Gastroesophageal sphincter (tissue), 3 donors: ENCODE measurements at regions not wholly inside any gene's neighbourhood (a gene's known extent, or its start where the extent isn't known, plus 50 kb on each side); places are given as distances from the start of the nearest gene placed in this dataset.

Source experiments
- EP300 ChIP-seq: sonication (generic); formaldehyde crosslinking; IDR thresholded peaks from one replicate; pipeline ENCODE4 v1.6.1; 2017; ENCODE audit warnings: antibody characterized with exemption, mild to moderate bottlenecking
- POLR2A ChIP-seq, 2 donors: fragments of 450-650 bp; IDR thresholded peaks; one replicate each; pipeline ENCODE4 v1.6.1; 2017; ENCODE audit warnings: antibody characterized with exemption in 2 of 2, mild to moderate bottlenecking in 2 of 2, moderate library complexity in 1 of 2
- TF ChIP-seq, protein P1 (sequence below), 4 experiments: fragments of 200-600 bp in 2 of 4; fragments of 450-650 bp in 2 of 4; sonication (generic) in 1 of 4; IDR thresholded peaks; one replicate each; pipeline ENCODE4 v1.5.1; 2017 to 2019; ENCODE audit warnings: antibody characterized with exemption in 4 of 4, mild to moderate bottlenecking in 2 of 4, moderate library complexity in 2 of 4

DNA sequence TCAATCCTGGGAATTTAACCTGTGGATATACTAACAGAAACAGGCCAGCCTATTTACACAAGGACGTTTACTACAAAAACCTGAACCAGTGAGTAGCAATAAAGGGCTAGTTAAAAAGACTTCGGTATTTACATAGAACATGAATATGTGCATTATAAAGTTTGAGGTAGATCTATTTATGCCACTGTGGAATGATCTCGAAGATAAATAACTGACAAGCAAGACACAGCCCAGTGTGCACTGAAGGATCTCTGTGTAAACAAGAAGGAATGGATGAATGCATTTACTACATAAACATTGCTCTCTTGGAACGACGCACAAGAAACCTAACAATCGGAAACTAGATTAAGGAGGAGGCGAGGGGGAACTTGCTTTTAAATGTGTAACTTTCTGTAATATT lies 132.0 kb upstream of the NSMCE3 start:
- TF ChIP-seq, protein P1, sequence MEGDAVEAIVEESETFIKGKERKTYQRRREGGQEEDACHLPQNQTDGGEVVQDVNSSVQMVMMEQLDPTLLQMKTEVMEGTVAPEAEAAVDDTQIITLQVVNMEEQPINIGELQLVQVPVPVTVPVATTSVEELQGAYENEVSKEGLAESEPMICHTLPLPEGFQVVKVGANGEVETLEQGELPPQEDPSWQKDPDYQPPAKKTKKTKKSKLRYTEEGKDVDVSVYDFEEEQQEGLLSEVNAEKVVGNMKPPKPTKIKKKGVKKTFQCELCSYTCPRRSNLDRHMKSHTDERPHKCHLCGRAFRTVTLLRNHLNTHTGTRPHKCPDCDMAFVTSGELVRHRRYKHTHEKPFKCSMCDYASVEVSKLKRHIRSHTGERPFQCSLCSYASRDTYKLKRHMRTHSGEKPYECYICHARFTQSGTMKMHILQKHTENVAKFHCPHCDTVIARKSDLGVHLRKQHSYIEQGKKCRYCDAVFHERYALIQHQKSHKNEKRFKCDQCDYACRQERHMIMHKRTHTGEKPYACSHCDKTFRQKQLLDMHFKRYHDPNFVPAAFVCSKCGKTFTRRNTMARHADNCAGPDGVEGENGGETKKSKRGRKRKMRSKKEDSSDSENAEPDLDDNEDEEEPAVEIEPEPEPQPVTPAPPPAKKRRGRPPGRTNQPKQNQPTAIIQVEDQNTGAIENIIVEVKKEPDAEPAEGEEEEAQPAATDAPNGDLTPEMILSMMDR (IDR thresholded peaks at IDR 0.05), result no peak
- no peak for TF ChIP-seq POLR2A (IDR thresholded peaks at IDR 0.05)
- TF ChIP-seq EP300, result no peak
